DOHH2 (cell line): ENCODE measurements at regions not wholly inside any gene's neighbourhood (a gene's known extent, or its start where the extent isn't known, plus 50 kb on each side); places are given as distances from the start of the nearest gene placed in this dataset.

Source experiments
- EZH2phosphoT487 ChIP-seq: fragments of 200-600 bp; sonication (generic); IDR thresholded peaks from 2 replicates; pipeline ENCODE4 v1.6.1; 2017; ENCODE audit warnings: borderline replicate concordance, mild to moderate bottlenecking, antibody characterized with exemption, low read length, moderate library complexity, mixed read lengths
- TF ChIP-seq, protein P1 (sequence below): fragments of 200-600 bp; sonication (generic); IDR thresholded peaks from one replicate; pipeline ENCODE4 v1.5.1; 2014; ENCODE audit warnings: antibody characterized with exemption, mild to moderate bottlenecking, low read depth, low read length; ENCODE audit not compliant: poor library complexity, severe bottlenecking

GRCh38 chr4:162350331-162350730, 186.5 kb upstream of the FSTL5 start:
- TF ChIP-seq, protein P1, sequence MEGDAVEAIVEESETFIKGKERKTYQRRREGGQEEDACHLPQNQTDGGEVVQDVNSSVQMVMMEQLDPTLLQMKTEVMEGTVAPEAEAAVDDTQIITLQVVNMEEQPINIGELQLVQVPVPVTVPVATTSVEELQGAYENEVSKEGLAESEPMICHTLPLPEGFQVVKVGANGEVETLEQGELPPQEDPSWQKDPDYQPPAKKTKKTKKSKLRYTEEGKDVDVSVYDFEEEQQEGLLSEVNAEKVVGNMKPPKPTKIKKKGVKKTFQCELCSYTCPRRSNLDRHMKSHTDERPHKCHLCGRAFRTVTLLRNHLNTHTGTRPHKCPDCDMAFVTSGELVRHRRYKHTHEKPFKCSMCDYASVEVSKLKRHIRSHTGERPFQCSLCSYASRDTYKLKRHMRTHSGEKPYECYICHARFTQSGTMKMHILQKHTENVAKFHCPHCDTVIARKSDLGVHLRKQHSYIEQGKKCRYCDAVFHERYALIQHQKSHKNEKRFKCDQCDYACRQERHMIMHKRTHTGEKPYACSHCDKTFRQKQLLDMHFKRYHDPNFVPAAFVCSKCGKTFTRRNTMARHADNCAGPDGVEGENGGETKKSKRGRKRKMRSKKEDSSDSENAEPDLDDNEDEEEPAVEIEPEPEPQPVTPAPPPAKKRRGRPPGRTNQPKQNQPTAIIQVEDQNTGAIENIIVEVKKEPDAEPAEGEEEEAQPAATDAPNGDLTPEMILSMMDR, result no peak
- TF ChIP-seq EZH2phosphoT487, result no peak
